ENCODE measurements at regions not wholly inside any gene's neighbourhood (a gene's known extent, or its start where the extent isn't known, plus 50 kb on each side); places are given as distances from the start of the nearest gene placed in this dataset.

DNA sequence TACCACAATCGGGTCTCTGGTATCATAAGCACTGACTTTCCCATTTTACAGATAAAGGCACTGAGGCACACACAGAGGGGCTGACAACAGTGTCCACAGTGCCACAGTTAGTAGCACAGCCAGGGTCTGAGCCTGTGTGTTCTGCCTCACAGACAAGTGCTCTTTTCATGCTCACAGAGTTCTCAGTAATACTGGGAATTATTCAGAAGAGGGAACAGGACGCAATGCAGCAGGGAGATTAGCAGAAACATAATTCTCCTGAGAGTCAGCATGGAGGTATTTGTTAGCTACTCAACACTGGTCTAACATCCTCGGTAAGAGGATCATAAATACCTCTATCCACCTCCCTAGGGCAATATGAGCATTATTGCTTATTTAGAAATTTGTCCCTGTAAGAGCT, 219.3 kb upstream of the EEA1 start:
- Histone ChIP-seq H3K27me3 (ENCODE audit: control insufficient read depth, insufficient read depth, low read length) (no peaks in the 10 kb centered on the region), H3K36me3 (ENCODE audit: control insufficient read depth in 2 of 3, insufficient read depth in 3 of 3, low read length in 3 of 3) (no peaks in the 10 kb centered on the region), H3K9ac (ENCODE audit: low read length in 3 of 3) (no peak overlapping the region), H3K9me3 (ENCODE audit: control insufficient read depth in 2 of 3, insufficient read depth in 1 of 3, low read length in 3 of 3) (no peaks in the 10 kb centered on the region), H3K4me1 (ENCODE audit: control insufficient read depth in 2 of 3, insufficient read depth in 2 of 3, low read depth in 1 of 3, low read length in 3 of 3) (peaks cover 0 to 7% (median 6%) of the 10 kb centered on the region in 3 donors), H3K4me3 (ENCODE audit: low read length in 3 of 3) (no peak overlapping the region), H3K27ac (ENCODE audit: low read depth in 2 of 2, low read length in 2 of 2) (no peak overlapping the region)
- DNase-seq (no peak), FAIRE-seq (no peak)
- TF ChIP-seq, protein P1, sequence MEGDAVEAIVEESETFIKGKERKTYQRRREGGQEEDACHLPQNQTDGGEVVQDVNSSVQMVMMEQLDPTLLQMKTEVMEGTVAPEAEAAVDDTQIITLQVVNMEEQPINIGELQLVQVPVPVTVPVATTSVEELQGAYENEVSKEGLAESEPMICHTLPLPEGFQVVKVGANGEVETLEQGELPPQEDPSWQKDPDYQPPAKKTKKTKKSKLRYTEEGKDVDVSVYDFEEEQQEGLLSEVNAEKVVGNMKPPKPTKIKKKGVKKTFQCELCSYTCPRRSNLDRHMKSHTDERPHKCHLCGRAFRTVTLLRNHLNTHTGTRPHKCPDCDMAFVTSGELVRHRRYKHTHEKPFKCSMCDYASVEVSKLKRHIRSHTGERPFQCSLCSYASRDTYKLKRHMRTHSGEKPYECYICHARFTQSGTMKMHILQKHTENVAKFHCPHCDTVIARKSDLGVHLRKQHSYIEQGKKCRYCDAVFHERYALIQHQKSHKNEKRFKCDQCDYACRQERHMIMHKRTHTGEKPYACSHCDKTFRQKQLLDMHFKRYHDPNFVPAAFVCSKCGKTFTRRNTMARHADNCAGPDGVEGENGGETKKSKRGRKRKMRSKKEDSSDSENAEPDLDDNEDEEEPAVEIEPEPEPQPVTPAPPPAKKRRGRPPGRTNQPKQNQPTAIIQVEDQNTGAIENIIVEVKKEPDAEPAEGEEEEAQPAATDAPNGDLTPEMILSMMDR (IDR thresholded peaks at IDR 0.05; ENCODE audit: borderline replicate concordance, extremely low read depth, insufficient read depth), result no peak
- intact Hi-C loops (cut with DNase I), result no loop called here

DNA sequence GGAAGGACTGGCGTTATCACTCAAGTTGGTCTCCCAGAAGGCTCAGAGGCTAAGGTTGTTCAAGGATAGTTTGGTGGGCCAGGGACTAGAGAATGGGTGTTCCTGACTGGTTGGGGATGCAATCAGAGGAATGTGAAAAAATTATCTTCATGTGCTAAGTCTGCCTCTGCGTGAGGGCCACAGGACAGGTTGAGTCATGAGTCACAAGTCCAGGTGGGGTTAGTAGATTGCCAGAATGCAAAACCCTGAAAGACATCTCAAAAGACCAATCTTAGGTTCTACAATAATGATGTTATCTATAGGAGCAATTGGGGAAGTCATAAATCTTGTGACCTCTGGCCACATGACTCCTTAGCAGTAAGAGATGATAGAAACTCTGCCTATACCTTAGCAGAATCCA, 220.1 kb upstream of the EEA1 start:
- intact Hi-C loops (cut with DNase I), result no loop called here
- H3K27ac ChIP-seq (ENCODE audit: low read depth in 2 of 2, low read length in 2 of 2), result no peak overlapping the region
- H3K4me1 ChIP-seq (ENCODE audit: control insufficient read depth in 2 of 3, insufficient read depth in 2 of 3, low read depth in 1 of 3, low read length in 3 of 3), result peaks cover 0 to 7% (median 6%) of the 10 kb centered on the region in 3 donors
- H3K27me3 ChIP-seq (ENCODE audit: control insufficient read depth, insufficient read depth, low read length), result no peaks in the 10 kb centered on the region
- FAIRE-seq, result no peak
- H3K9me3 ChIP-seq (ENCODE audit: control insufficient read depth in 2 of 3, insufficient read depth in 1 of 3, low read length in 3 of 3), result no peaks in the 10 kb centered on the region
- no peaks in the 10 kb centered on the region for H3K36me3 ChIP-seq (ENCODE audit: control insufficient read depth in 2 of 3, insufficient read depth in 3 of 3, low read length in 3 of 3)
- no peak overlapping the region for H3K9ac ChIP-seq (ENCODE audit: low read length in 3 of 3)
- TF ChIP-seq, protein P1 (IDR thresholded peaks at IDR 0.05; ENCODE audit: borderline replicate concordance, extremely low read depth, insufficient read depth), result no peak
- DNase-seq, result no peak
- no peak overlapping the region for H3K4me3 ChIP-seq (ENCODE audit: low read length in 3 of 3)

DNA sequence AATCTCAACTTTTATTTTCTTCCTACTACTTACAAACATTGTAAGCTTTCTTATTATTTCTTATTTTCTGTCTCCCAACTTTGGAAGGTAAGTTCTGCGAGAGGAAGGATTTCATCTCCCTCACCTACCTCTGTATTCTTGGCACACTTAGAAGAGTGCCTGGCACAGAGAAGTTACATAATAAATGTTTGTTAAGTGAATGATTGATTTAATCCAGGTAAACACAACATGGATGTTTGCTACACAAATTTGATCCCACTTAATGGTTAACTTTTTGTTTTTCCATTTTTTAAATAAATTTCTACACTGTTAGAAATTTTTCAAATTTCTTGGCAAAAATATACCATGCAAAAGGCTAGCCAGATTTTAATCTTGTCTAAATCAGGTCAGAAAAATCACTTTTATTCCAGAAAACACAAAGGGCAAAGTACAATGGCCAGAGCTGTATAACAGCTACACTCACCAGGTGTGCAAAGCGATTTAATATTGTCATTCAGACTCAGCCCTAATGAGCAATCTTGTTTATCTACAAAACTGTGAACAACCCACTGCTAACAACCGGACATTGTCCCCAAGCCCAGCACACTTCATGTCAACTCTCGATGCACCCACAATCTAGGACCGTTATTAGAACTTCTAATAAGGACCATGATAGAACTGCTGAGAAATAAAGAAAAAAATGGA, 222.1 kb upstream of the EEA1 start:
- DNase-seq, result no peak
- Histone ChIP-seq H3K36me3 (ENCODE audit: control insufficient read depth in 2 of 3, insufficient read depth in 3 of 3, low read length in 3 of 3) (no peaks in the 10 kb centered on the region), H3K27ac (ENCODE audit: low read depth in 2 of 2, low read length in 2 of 2) (peak overlapping the region in 1 of 2 donors; percentile 23), H3K4me1 (ENCODE audit: control insufficient read depth in 2 of 3, insufficient read depth in 2 of 3, low read depth in 1 of 3, low read length in 3 of 3) (peaks cover 0 to 7% (median 6%) of the 10 kb centered on the region in 3 donors), H3K4me3 (ENCODE audit: low read length in 3 of 3) (peak overlapping the region in 1 of 3 donors; percentile 23), H3K9me3 (ENCODE audit: control insufficient read depth in 2 of 3, insufficient read depth in 1 of 3, low read length in 3 of 3) (no peaks in the 10 kb centered on the region), H3K9ac (ENCODE audit: low read length in 3 of 3) (no peak overlapping the region), H3K27me3 (ENCODE audit: control insufficient read depth, insufficient read depth, low read length) (no peaks in the 10 kb centered on the region)
- intact Hi-C loops (cut with DNase I), result no loop called here
- FAIRE-seq, result no peak
- TF ChIP-seq, protein P1 (IDR thresholded peaks at IDR 0.05; ENCODE audit: borderline replicate concordance, extremely low read depth, insufficient read depth), result no peak

DNA sequence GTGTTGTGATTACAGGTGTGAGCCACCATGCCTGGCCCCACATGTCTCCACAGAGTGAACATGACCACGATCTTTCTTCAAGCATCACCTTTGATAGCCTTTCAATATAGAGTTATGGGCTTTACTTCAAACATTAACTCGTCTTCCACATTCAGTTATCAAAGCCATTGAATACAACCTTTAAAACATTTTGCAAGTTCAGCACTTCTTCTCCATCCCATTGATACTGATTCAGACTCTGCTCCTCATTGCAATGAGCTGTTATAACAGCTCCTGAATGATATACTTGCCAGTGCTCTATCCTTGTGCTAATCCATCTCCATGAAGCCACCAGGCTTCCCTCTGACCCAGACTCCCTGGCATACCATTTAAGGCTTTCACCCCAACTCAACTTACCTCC, 223.5 kb upstream of the EEA1 start:
- Histone ChIP-seq H3K4me3 (ENCODE audit: low read length in 3 of 3) (no peak overlapping the region), H3K27me3 (ENCODE audit: control insufficient read depth, insufficient read depth, low read length) (no peaks in the 10 kb centered on the region), H3K27ac (ENCODE audit: low read depth in 2 of 2, low read length in 2 of 2) (no peak overlapping the region), H3K9ac (ENCODE audit: low read length in 3 of 3) (no peak overlapping the region), H3K36me3 (ENCODE audit: control insufficient read depth in 2 of 3, insufficient read depth in 3 of 3, low read length in 3 of 3) (no peaks in the 10 kb centered on the region), H3K9me3 (ENCODE audit: control insufficient read depth in 2 of 3, insufficient read depth in 1 of 3, low read length in 3 of 3) (no peaks in the 10 kb centered on the region), H3K4me1 (ENCODE audit: control insufficient read depth in 2 of 3, insufficient read depth in 2 of 3, low read depth in 1 of 3, low read length in 3 of 3) (peaks cover 0 to 6% (median 4%) of the 10 kb centered on the region in 3 donors)
- FAIRE-seq, result no peak
- no peak for DNase-seq
- intact Hi-C loops (cut with DNase I), result no loop called here
- TF ChIP-seq, protein P1 (IDR thresholded peaks at IDR 0.05; ENCODE audit: borderline replicate concordance, extremely low read depth, insufficient read depth), result no peak

Data from kidney (tissue), 13 donors.